GM23248 (cell line): ENCODE measurements at regions not wholly inside any gene's neighbourhood (a gene's known extent, or its start where the extent isn't known, plus 50 kb on each side); places are given as distances from the start of the nearest gene placed in this dataset.

Source experiments
- DNase-seq: peaks from one replicate; pipeline ENCODE4 v3.0.0-alpha.2; 2015
- H2AFZ ChIP-seq: fragments of 200-600 bp; sonication (generic); 2 replicates; pipeline ENCODE4 v1.6.1; 2016; ENCODE audit warnings: antibody characterized with exemption
- H3F3A ChIP-seq: fragments of 200-600 bp; sonication (generic); 2 replicates; pipeline ENCODE4 v1.6.1; 2016; ENCODE audit warnings: mild to moderate bottlenecking, antibody characterized with exemption, mixed run types; ENCODE audit not compliant: insufficient read depth
- H3K27ac ChIP-seq: fragments of 200-600 bp; sonication (generic); 2 replicates; pipeline ENCODE4 v1.5.1; 2016; ENCODE audit warnings: mild to moderate bottlenecking
- H3K27me3 ChIP-seq: fragments of 200-600 bp; sonication (generic); replicated peaks from 2 replicates; pipeline ENCODE4 v1.6.1; 2016; ENCODE audit warnings: mild to moderate bottlenecking; ENCODE audit not compliant: insufficient read depth
- H3K36me3 ChIP-seq: fragments of 200-600 bp; sonication (generic); 2 replicates; pipeline ENCODE4 v1.6.1; 2016; ENCODE audit warnings: low read depth, mild to moderate bottlenecking
- H3K4me1 ChIP-seq: fragments of 200-600 bp; sonication (generic); 2 replicates; pipeline ENCODE4 v1.6.1; 2016; ENCODE audit warnings: mild to moderate bottlenecking; ENCODE audit not compliant: insufficient read depth
- H3K4me2 ChIP-seq: fragments of 200-600 bp; sonication (generic); one replicate; pipeline ENCODE4 v1.6.1; 2016; ENCODE audit warnings: mild to moderate bottlenecking; ENCODE audit not compliant: unreplicated experiment
- H3K4me3 ChIP-seq: fragments of 200-600 bp; sonication (generic); 2 replicates; pipeline ENCODE4 v1.5.1; 2016; ENCODE audit warnings: mild to moderate bottlenecking
- H3K79me2 ChIP-seq: fragments of 200-600 bp; sonication (generic); 2 replicates; pipeline ENCODE4 v1.6.1; 2016; ENCODE audit warnings: mild to moderate bottlenecking; ENCODE audit not compliant: insufficient read depth
- H3K9ac ChIP-seq: fragments of 200-600 bp; sonication (generic); 2 replicates; pipeline ENCODE4 v1.6.1; 2016; ENCODE audit warnings: mild to moderate bottlenecking
- H3K9me2 ChIP-seq: fragments of 200-600 bp; sonication (generic); 2 replicates; pipeline ENCODE4 v1.6.1; 2016; ENCODE audit warnings: mixed run types, mild to moderate bottlenecking, moderate library complexity; ENCODE audit not compliant: insufficient read depth
- H3K9me3 ChIP-seq: fragments of 200-600 bp; sonication (generic); one replicate; pipeline ENCODE4 v1.6.1; 2017; ENCODE audit warnings: low read depth
- H4K20me1 ChIP-seq: fragments of 200-600 bp; sonication (generic); 2 replicates; pipeline ENCODE4 v1.6.0; 2016; ENCODE audit not compliant: insufficient read depth
- EZH2 ChIP-seq: fragments of 200-600 bp; sonication (generic); IDR thresholded peaks from 2 replicates; pipeline ENCODE4 v1.6.1; 2018; ENCODE audit warnings: antibody characterized with exemption, mild to moderate bottlenecking; ENCODE audit not compliant: insufficient read depth, poor library complexity, severe bottlenecking
- EZH2phosphoT487 ChIP-seq: fragments of 200-600 bp; sonication (generic); IDR thresholded peaks from 2 replicates; pipeline ENCODE4 v1.6.1; 2018; ENCODE audit warnings: antibody characterized with exemption, moderate library complexity, mild to moderate bottlenecking, low read depth; ENCODE audit not compliant: insufficient read depth
- WGBS, 2 experiments: methylation state at CpG; one replicate each; pipeline ENCODE4 v1.1.6; 2015 to 2017; ENCODE audit warnings: low lambda C conversion rate in 2 of 2, low coverage in 1 of 2; ENCODE audit errors: missing lambda C conversion rate in 2 of 2; 5-methylcytosine and 5-hydroxymethylcytosine counted together
- in situ Hi-C: fragments of 300-500 bp; cut with MboI; formaldehyde crosslinking; loops from 2 replicates; pipeline ENCODE4 v1.15.0; 2020

DNA sequence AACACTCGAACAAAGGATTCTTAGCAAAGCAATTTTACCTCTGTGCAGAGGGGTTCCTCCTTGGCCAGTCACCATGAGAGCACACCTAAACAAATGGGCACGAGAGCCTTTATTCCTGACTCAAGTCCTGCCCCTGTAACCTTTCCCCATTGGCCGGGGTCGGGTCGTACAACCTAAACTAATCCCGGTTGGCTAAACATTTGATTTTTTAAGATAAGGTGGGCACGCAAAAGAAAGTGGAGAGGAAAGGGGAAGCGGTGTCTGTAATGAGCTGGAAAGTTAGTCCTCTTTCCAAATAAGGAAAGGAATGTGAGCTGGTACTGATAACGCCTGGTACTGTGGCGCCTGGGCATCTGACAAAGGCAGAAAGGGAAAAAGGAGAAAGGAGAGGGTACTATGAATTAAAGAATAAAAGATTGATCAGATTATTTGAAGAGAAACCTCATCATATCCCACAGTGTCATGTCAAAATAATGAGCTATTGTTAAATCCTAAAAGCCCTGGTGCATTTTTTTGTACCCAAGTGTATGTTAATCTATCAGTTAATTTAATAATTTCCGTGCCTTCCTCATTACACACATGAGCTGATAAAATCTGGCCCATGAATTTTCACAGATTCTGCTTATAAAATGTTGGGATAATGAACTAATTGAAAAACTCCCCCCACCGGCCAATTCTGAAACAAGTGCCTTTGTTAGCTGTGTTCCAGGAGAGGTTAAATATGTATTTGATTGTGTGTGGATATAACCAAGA lies 335.7 kb downstream of the RFC3 start:
- Histone ChIP-seq H3K9me3 (no peaks in the 10 kb centered on the region), H3K4me1 (peaks cover 20% of the 10 kb centered on the region), H3K27ac (no peak overlapping the region), H3K9me2 (no peaks in the 10 kb centered on the region), H3K4me3 (no peak overlapping the region), H3F3A (peaks cover 14% of the 10 kb centered on the region; the same call in 1 of the 2 replicates), H2AFZ (no peak overlapping the region), H3K27me3 (no peaks in the 10 kb centered on the region), H3K36me3 (no peaks in the 10 kb centered on the region), H3K9ac (no peak overlapping the region), H3K4me2 (no peak overlapping the region), H4K20me1 (no peaks in the 10 kb centered on the region), H3K79me2 (no peaks in the 10 kb centered on the region)
- WGBS, 2 experiments: 89 to 92% methylated on average over 12 of the region's 12 CpGs
- TF ChIP-seq EZH2phosphoT487 (no peak), EZH2 (no peak)
- DNase-seq: no peak
- in situ Hi-C loops: no loop called here

DNA sequence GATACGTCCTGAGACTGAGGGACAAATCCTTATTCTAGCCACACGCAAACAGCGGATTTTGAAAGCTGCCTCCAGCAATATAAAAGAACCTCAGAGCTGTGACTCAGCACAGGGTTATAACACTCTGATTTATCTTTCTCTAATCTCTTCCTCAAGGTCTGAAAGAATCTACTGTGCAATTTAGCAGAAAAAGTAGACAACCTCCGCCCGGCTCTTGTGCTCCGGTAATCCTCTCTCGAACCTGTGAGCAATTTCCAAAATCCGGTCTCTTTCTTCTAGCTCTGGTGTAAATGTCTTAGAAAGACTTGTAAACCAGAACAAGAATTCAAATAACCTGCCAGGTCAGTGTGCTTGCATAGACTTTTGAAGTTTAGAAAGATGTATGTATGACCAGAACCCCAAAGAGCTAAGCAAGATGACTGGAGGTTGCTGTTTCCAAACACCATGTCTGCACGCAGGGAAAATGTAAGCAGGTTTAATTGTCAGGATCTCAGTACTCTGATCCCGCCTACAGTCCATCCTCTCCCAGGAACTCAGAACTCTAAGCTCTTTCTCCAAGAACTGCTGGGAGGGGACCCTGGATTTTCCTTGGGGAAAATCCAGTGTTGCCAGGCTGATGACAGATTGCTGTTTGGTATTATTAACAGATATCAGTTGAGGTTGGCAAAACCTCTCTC lies 338.1 kb downstream of the RFC3 start:
- H3K79me2 ChIP-seq: no peaks in the 10 kb centered on the region
- no peak overlapping the region for H3K9ac ChIP-seq
- H3K27ac ChIP-seq: no peak overlapping the region; the same call in 1 of the 2 replicates
- DNase-seq: peak; percentile 49
- H3F3A ChIP-seq: peaks cover 18% of the 10 kb centered on the region
- no peaks in the 10 kb centered on the region for H3K9me3 ChIP-seq
- H3K9me2 ChIP-seq: no peaks in the 10 kb centered on the region
- no peak overlapping the region for H3K4me2 ChIP-seq
- 87 to 92% methylated on average over 10 of the region's 10 CpGs for WGBS, 2 experiments
- H3K27me3 ChIP-seq: no peaks in the 10 kb centered on the region
- no peaks in the 10 kb centered on the region for H4K20me1 ChIP-seq
- H2AFZ ChIP-seq: peak overlapping the region; percentile 63
- H3K4me3 ChIP-seq: no peak overlapping the region
- no peaks in the 10 kb centered on the region for H3K36me3 ChIP-seq
- in situ Hi-C loops: no loop called here
- TF ChIP-seq EZH2phosphoT487 (no peak), EZH2 (no peak)
- peaks cover 20% of the 10 kb centered on the region for H3K4me1 ChIP-seq

DNA sequence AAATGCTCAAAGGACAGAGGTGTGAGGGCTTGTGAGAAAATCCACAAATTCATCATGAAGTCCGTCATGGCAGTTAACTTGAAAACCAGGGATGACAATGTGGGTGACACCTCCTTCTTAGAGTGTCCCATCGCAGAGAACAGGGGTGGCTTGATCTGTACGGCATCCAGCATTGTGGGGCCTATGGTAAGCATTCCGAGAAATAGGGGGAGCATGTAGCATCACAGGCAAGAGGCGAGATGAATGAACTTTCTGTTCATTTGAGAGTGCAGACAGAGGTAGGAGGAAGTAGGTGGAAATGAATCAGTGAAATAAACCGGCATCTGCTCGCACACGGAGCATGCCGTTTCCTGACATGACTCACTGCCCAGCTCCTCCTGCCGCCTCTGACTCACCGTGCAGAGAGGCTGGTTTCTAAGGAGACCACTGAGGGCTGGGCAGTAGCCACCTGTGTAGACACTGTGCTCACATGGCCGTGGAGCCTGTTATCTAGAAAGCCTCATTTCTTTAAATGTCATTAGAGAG lies 339.0 kb downstream of the RFC3 start:
- peak overlapping the region; percentile 63 for H2AFZ ChIP-seq
- in situ Hi-C loops: no loop called here
- H3K27me3 ChIP-seq: no peaks in the 10 kb centered on the region
- peak overlapping the region; percentile 29; the same call in 1 of the 2 replicates for H3K4me3 ChIP-seq
- peak overlapping the region; percentile 57 for H3K27ac ChIP-seq
- H3K9me2 ChIP-seq: no peaks in the 10 kb centered on the region
- peak; percentile 98 for DNase-seq
- peaks cover 26% of the 10 kb centered on the region for H3F3A ChIP-seq
- H3K4me2 ChIP-seq: peak overlapping the region; percentile 80
- no peak overlapping the region for H3K9ac ChIP-seq
- no peaks in the 10 kb centered on the region for H3K36me3 ChIP-seq
- H3K79me2 ChIP-seq: no peaks in the 10 kb centered on the region
- H3K4me1 ChIP-seq: peaks cover 26% of the 10 kb centered on the region
- no peaks in the 10 kb centered on the region for H3K9me3 ChIP-seq
- 22 to 25% methylated on average over 12 of the region's 12 CpGs for WGBS, 2 experiments
- no peak for TF ChIP-seq EZH2phosphoT487
- no peaks in the 10 kb centered on the region for H4K20me1 ChIP-seq

DNA sequence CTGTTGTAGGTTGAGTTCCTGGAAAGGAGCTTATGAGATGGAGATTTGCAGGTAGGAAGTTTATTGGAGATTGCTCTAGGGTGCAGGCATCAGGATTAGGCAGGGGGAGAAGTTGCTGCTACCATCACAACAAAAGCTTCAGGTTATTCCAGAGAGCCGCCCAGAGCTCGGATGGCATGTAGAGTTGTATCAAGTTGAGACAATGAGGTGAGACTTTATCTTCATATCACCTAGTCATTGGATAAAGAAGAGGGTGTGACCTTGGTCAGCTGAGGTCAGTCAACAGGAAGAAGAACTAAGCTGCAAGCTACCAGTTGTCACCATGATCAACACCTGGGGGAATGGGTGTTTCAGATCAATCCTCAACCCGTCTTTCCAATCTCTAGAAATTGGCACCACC lies 342.0 kb downstream of the RFC3 start:
- Histone ChIP-seq H2AFZ (no peak overlapping the region), H3K4me2 (no peak overlapping the region), H3K36me3 (no peaks in the 10 kb centered on the region), H3K9me2 (no peaks in the 10 kb centered on the region), H3K9me3 (no peaks in the 10 kb centered on the region), H3K79me2 (no peaks in the 10 kb centered on the region), H3F3A (peaks cover 40% of the 10 kb centered on the region), H4K20me1 (no peaks in the 10 kb centered on the region), H3K27me3 (no peaks in the 10 kb centered on the region), H3K27ac (no peak overlapping the region), H3K4me3 (no peak overlapping the region), H3K4me1 (peaks cover 45% of the 10 kb centered on the region), H3K9ac (no peak overlapping the region)
- 93 to 96% methylated on average over 3 of the region's 3 CpGs for WGBS, 2 experiments
- DNase-seq: no peak
- TF ChIP-seq EZH2 (no peak), EZH2phosphoT487 (no peak)
- in situ Hi-C loops: no loop called here
